ENCODE measurements at regions not wholly inside any gene's neighbourhood (a gene's known extent, or its start where the extent isn't known, plus 50 kb on each side); places are given as distances from the start of the nearest gene placed in this dataset.

- H3K36me3 ChIP-seq (replicated peaks in 1 of 2; ENCODE audit: control insufficient read depth in 1 of 2, insufficient read depth in 2 of 2, low read length in 2 of 2), result no peaks in the 10 kb centered on the region
- H3K79me2 ChIP-seq (ENCODE audit: insufficient read depth, low read length), result no peaks in the 10 kb centered on the region
- CTCF ChIA-PET (ENCODE audit: low intra/inter-chr PET ratio, low total read pairs), result no interaction called here
- BruUV-seq (replicated peaks), result no TSS peak
- FAIRE-seq, result no peak
- no peak overlapping the region for H3K9ac ChIP-seq (ENCODE audit: insufficient read depth, low read depth, low read length)
- TF ChIP-seq ARID5B (CRISPR knock-in tag; IDR thresholded peaks at IDR 0.05), result 0 out of 2 replicates have a peak, but pooled peaks have one; percentile 1
- 0 out of 4 replicates have a peak, but pooled peaks of 1 of the 2 experiments have one; percentile 13 for TF ChIP-seq HMGXB4 (CRISPR knock-in tag; IDR thresholded peaks at IDR 0.05; ENCODE audit: borderline replicate concordance in 1 of 2, low read depth in 1 of 2)
- TF ChIP-seq ZNF292 (CRISPR knock-in tag; IDR thresholded peaks at IDR 0.05; ENCODE audit: borderline replicate concordance, low read depth), result no peak
- H4K20me1 ChIP-seq (ENCODE audit: insufficient read depth, low read length), result no peaks in the 10 kb centered on the region
- H3K4me2 ChIP-seq (ENCODE audit: low read depth, low read length), result peak overlapping the region; percentile 65
- H3K9me3 ChIP-seq (ENCODE audit: low read length), result peaks cover 24% of the 10 kb centered on the region
- H3K4me1 ChIP-seq (ENCODE audit: insufficient read depth, low read length), result peaks cover 16% of the 10 kb centered on the region
- H3K4me3 ChIP-seq (replicated peaks in 1 of 3; ENCODE audit: insufficient read depth in 1 of 3, low read depth in 2 of 3, low read length in 3 of 3), result peak overlapping the region in 1 of 3 experiments; percentile 29; a peak in 1 of 6 replicates
- no peak overlapping the region for H3K27ac ChIP-seq (ENCODE audit: extremely low read length, insufficient read depth, low read length)
- WGBS (ENCODE audit: low lambda C conversion rate), result 36% methylated on average over 10 of the region's 10 CpGs
- no peak overlapping the region for H2AFZ ChIP-seq (ENCODE audit: low read length)
- peaks cover 0 to 4% of the 10 kb centered on the region in 2 experiments; a peak in 2 of 5 replicates for H3K27me3 ChIP-seq (ENCODE audit: control insufficient read depth in 1 of 2, insufficient read depth in 2 of 2, low read length in 2 of 2)
- intact Hi-C loops (cut with micrococcal nuclease; ENCODE audit: unreplicated experiment), result no loop called here
- POLR2A ChIA-PET, result no interaction called here
- ATAC-seq, result peak; percentile 52
- no peak for DNase-seq (ENCODE audit: low spot score)
- in situ Hi-C loops (cut with HindIII; ENCODE audit: extremely low pct_ligation_motif_present, low pct_unique_long_range_greater_than_20kb), result no loop called here
Measured at GRCh38 chr2:4020649-4021048, 317.3 kb downstream of the DCDC2C start.
